BE2C (cell line): ENCODE measurements at regions not wholly inside any gene's neighbourhood (a gene's known extent, or its start where the extent isn't known, plus 50 kb on each side); places are given as distances from the start of the nearest gene placed in this dataset.

ENCODE experiments used
- DNase-seq: peaks from one replicate; pipeline ENCODE4 v3.0.0-alpha.2; 2020
- H3K27me3 ChIP-seq: fragments of 250-450 bp; sonication (Bioruptor Pico); 2 replicates; pipeline ENCODE4 v1.5.1; 2020; ENCODE audit warnings: mild to moderate bottlenecking
- H3K36me3 ChIP-seq: fragments of 250-450 bp; sonication (Bioruptor Pico); 2 replicates; pipeline ENCODE4 v1.5.1; 2020; ENCODE audit warnings: mild to moderate bottlenecking
- H3K4me1 ChIP-seq: fragments of 250-450 bp; sonication (Bioruptor Pico); 2 replicates; pipeline ENCODE4 v1.5.1; 2020
- H3K4me3 ChIP-seq: 2 replicates; pipeline ENCODE4 v1.5.1; 2011; ENCODE audit warnings: low read depth, low read length
- H3K9me3 ChIP-seq: fragments of 250-450 bp; sonication (Bioruptor Pico); 2 replicates; pipeline ENCODE4 v1.5.1; 2020
- CTCF ChIP-seq: IDR thresholded peaks from 2 replicates; pipeline ENCODE4 v1.5.1; 2012; ENCODE audit warnings: mild to moderate bottlenecking, low read depth, low read length

GRCh38 chr11:80297858-80298632, 857.2 kb upstream of the TENM4 start:
- no peak for DNase-seq

GRCh38 chr11:80293293-80293692, 852.5 kb upstream of the TENM4 start:
- Histone ChIP-seq H3K36me3 (no peaks in the 10 kb centered on the region), H3K27me3 (no peaks in the 10 kb centered on the region), H3K9me3 (no peaks in the 10 kb centered on the region), H3K4me3 (no peak overlapping the region), H3K4me1 (no peaks in the 10 kb centered on the region)
- DNase-seq: no peak
- no peak for TF ChIP-seq CTCF

More at GRCh38 chr11:80297858-80298632, 857.2 kb upstream of the TENM4 start:
- no peak for TF ChIP-seq CTCF
- H3K36me3 ChIP-seq: no peaks in the 10 kb centered on the region
- no peaks in the 10 kb centered on the region for H3K4me1 ChIP-seq
- H3K9me3 ChIP-seq: no peaks in the 10 kb centered on the region
- H3K4me3 ChIP-seq: no peak overlapping the region
- no peaks in the 10 kb centered on the region for H3K27me3 ChIP-seq

GRCh38 chr11:80284946-80285785, 844.3 kb upstream of the TENM4 start:
- no peaks in the 10 kb centered on the region for H3K9me3 ChIP-seq
- H3K4me1 ChIP-seq: no peaks in the 10 kb centered on the region
- no peak for TF ChIP-seq CTCF
- H3K27me3 ChIP-seq: no peaks in the 10 kb centered on the region
- no peak overlapping the region for H3K4me3 ChIP-seq
- no peaks in the 10 kb centered on the region for H3K36me3 ChIP-seq
- no peak for DNase-seq

- Histone ChIP-seq H3K4me1 (no peaks in the 10 kb centered on the region), H3K4me3 (no peak overlapping the region), H3K36me3 (no peaks in the 10 kb centered on the region), H3K9me3 (no peaks in the 10 kb centered on the region), H3K27me3 (no peaks in the 10 kb centered on the region)
- DNase-seq: no peak
- no peak for TF ChIP-seq CTCF
Measured at GRCh38 chr11:80282643-80283042, 841.8 kb upstream of the TENM4 start.

- Histone ChIP-seq H3K27me3 (no peaks in the 10 kb centered on the region), H3K36me3 (no peaks in the 10 kb centered on the region), H3K4me3 (no peak overlapping the region), H3K4me1 (no peaks in the 10 kb centered on the region), H3K9me3 (no peaks in the 10 kb centered on the region)
- TF ChIP-seq CTCF: no peak
- DNase-seq: no peak
Measured at GRCh38 chr11:80281194-80281593, 840.4 kb upstream of the TENM4 start.

- Histone ChIP-seq H3K4me3 (no peak overlapping the region), H3K4me1 (no peaks in the 10 kb centered on the region), H3K27me3 (no peaks in the 10 kb centered on the region), H3K9me3 (no peaks in the 10 kb centered on the region), H3K36me3 (no peaks in the 10 kb centered on the region)
- DNase-seq: no peak
- no peak for TF ChIP-seq CTCF
Measured at GRCh38 chr11:80280737-80281136, 839.9 kb upstream of the TENM4 start.
